Muscle layer of colon (tissue), 2 donors: ENCODE measurements at regions not wholly inside any gene's neighbourhood (a gene's known extent, or its start where the extent isn't known, plus 50 kb on each side); places are given as distances from the start of the nearest gene placed in this dataset.
"Not testable (repeated sequence)": the region's sequence is repeated elsewhere in the genome, so short reads cannot be mapped to it uniquely, and the experiment has no call there.

Experiments
- H3K27ac ChIP-seq: one replicate; pipeline ENCODE4 v1.7.0; 2013; ENCODE audit warnings: low read depth, mild to moderate bottlenecking, low read length, moderate library complexity
- H3K27me3 ChIP-seq, 2 donors: one replicate each; pipeline ENCODE4 v1.7.0; 2013; ENCODE audit warnings: low read length in 2 of 2, mild to moderate bottlenecking in 2 of 2; ENCODE audit not compliant: insufficient read depth in 2 of 2, control insufficient read depth in 1 of 2
- H3K36me3 ChIP-seq: one replicate; pipeline ENCODE4 v1.7.0; 2013; ENCODE audit warnings: mild to moderate bottlenecking, low read length; ENCODE audit not compliant: insufficient read depth
- H3K4me1 ChIP-seq: one replicate; pipeline ENCODE4 v1.7.0; 2013; ENCODE audit warnings: mild to moderate bottlenecking, low read length; ENCODE audit not compliant: insufficient read depth
- H3K4me3 ChIP-seq, 2 donors: one replicate each; pipeline ENCODE4 v1.7.0; 2013; ENCODE audit warnings: low read length in 2 of 2, low read depth in 1 of 2, mild to moderate bottlenecking in 1 of 2, moderate library complexity in 1 of 2
- H3K9ac ChIP-seq: one replicate; pipeline ENCODE4 v1.7.0; 2013; ENCODE audit warnings: low read length
- H3K9me3 ChIP-seq: one replicate; pipeline ENCODE4 v1.7.0; 2013; ENCODE audit warnings: mild to moderate bottlenecking, low read length
- donor health status: abdominal sarcoma.
- donor health status: Adenocarcinoma of cecum.

- Histone ChIP-seq H3K27ac (no peak overlapping the region), H3K9me3 (no peaks in the 10 kb centered on the region), H3K27me3 (no peaks in the 10 kb centered on the region), H3K4me1 (no peaks in the 10 kb centered on the region), H3K36me3 (no peaks in the 10 kb centered on the region), H3K9ac (no peak overlapping the region), H3K4me3 (no peak overlapping the region)
Measured at GRCh38 chr5:123950701-123951581, 439.0 kb downstream of the CSNK1G3 start.

- H3K9ac ChIP-seq, result no peak overlapping the region
- no peak overlapping the region for H3K4me3 ChIP-seq
- H3K36me3 ChIP-seq, result no peaks in the 10 kb centered on the region
- no peak overlapping the region for H3K27ac ChIP-seq
- no peaks in the 10 kb centered on the region for H3K27me3 ChIP-seq
- H3K4me1 ChIP-seq, result no peaks in the 10 kb centered on the region
- no peaks in the 10 kb centered on the region for H3K9me3 ChIP-seq
Measured at GRCh38 chr5:123949807-123950340, 437.9 kb downstream of the CSNK1G3 start.

- no peaks in the 10 kb centered on the region for H3K4me1 ChIP-seq
- no peak overlapping the region for H3K9ac ChIP-seq
- H3K36me3 ChIP-seq, result no peaks in the 10 kb centered on the region
- H3K9me3 ChIP-seq, result no peaks in the 10 kb centered on the region
- no peaks in the 10 kb centered on the region for H3K27me3 ChIP-seq
- H3K27ac ChIP-seq, result no peak overlapping the region
- no peak overlapping the region for H3K4me3 ChIP-seq
Measured at GRCh38 chr5:123949043-123949804, 437.2 kb downstream of the CSNK1G3 start.

GRCh38 chr5:123947797-123948196, 435.8 kb downstream of the CSNK1G3 start:
- H3K27me3 ChIP-seq, result no peaks in the 10 kb centered on the region
- H3K4me3 ChIP-seq, result no peak overlapping the region
- H3K9me3 ChIP-seq, result no peaks in the 10 kb centered on the region
- H3K4me1 ChIP-seq, result no peaks in the 10 kb centered on the region
- H3K9ac ChIP-seq, result no peak overlapping the region
- no peak overlapping the region for H3K27ac ChIP-seq
- H3K36me3 ChIP-seq, result no peaks in the 10 kb centered on the region

- no peak overlapping the region for H3K9ac ChIP-seq
- H3K4me1 ChIP-seq, result no peaks in the 10 kb centered on the region
- no peak overlapping the region for H3K4me3 ChIP-seq
- H3K9me3 ChIP-seq, result no peaks in the 10 kb centered on the region
- H3K27ac ChIP-seq, result no peak overlapping the region
- H3K36me3 ChIP-seq, result no peaks in the 10 kb centered on the region
- no peaks in the 10 kb centered on the region for H3K27me3 ChIP-seq
Measured at GRCh38 chr5:123945548-123945947, 433.6 kb downstream of the CSNK1G3 start.

DNA sequence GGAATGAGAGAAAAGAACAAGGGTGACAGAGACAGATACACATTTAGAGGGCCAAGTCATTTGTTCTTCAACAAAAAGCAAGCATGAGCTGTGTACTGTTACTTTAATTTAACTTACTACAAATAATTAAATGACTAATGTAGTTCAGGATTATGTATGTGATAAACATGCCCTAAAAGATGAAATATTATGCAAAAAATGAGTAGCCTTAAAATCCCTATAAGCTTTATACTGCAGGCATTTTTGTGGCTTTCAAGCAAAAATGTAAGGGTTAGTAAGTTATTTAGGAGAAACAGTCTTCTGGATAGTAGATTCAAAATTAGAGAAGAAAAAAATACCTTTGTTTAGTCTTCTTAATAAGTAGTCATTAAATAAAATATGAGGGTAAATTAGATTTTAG, 431.2 kb downstream of the CSNK1G3 start:
- no peak overlapping the region for H3K9ac ChIP-seq
- no peaks in the 10 kb centered on the region for H3K27me3 ChIP-seq
- no peaks in the 10 kb centered on the region for H3K36me3 ChIP-seq
- H3K9me3 ChIP-seq, result no peaks in the 10 kb centered on the region
- H3K4me3 ChIP-seq, result no peak overlapping the region
- H3K4me1 ChIP-seq, result no peaks in the 10 kb centered on the region
- H3K27ac ChIP-seq, result no peak overlapping the region

- H3K36me3 ChIP-seq, result no peaks in the 10 kb centered on the region
- no peak overlapping the region for H3K27ac ChIP-seq
- H3K9ac ChIP-seq, result no peak overlapping the region
- no peak overlapping the region for H3K4me3 ChIP-seq
- no peaks in the 10 kb centered on the region for H3K4me1 ChIP-seq
- H3K27me3 ChIP-seq, result no peaks in the 10 kb centered on the region
- no peaks in the 10 kb centered on the region for H3K9me3 ChIP-seq
Measured at GRCh38 chr5:123940416-123940815, 428.4 kb downstream of the CSNK1G3 start.

- H3K9me3 ChIP-seq, result no peaks in the 10 kb centered on the region
- H3K36me3 ChIP-seq, result no peaks in the 10 kb centered on the region
- no peaks in the 10 kb centered on the region for H3K4me1 ChIP-seq
- H3K27me3 ChIP-seq, result no peaks in the 10 kb centered on the region
- H3K9ac ChIP-seq, result no peak overlapping the region
- no peak overlapping the region for H3K27ac ChIP-seq
- H3K4me3 ChIP-seq, result no peak overlapping the region
Measured at GRCh38 chr5:123937230-123937629, 425.3 kb downstream of the CSNK1G3 start.

GRCh38 chr5:123936548-123936947, 424.6 kb downstream of the CSNK1G3 start:
- H3K4me1 ChIP-seq, result no peaks in the 10 kb centered on the region
- H3K36me3 ChIP-seq, result no peaks in the 10 kb centered on the region
- no peak overlapping the region for H3K9ac ChIP-seq
- no peak overlapping the region for H3K27ac ChIP-seq
- H3K9me3 ChIP-seq, result no peaks in the 10 kb centered on the region
- H3K4me3 ChIP-seq, result no peak overlapping the region
- no peaks in the 10 kb centered on the region for H3K27me3 ChIP-seq

- H3K27me3 ChIP-seq, H3K36me3 ChIP-seq, H3K4me1 ChIP-seq, H3K4me3 ChIP-seq, H3K9me3 ChIP-seq, H3K9ac ChIP-seq, H3K27ac ChIP-seq: not testable (repeated sequence)
Measured at GRCh38 chr5:123933812-123934211, 421.8 kb downstream of the CSNK1G3 start.

DNA sequence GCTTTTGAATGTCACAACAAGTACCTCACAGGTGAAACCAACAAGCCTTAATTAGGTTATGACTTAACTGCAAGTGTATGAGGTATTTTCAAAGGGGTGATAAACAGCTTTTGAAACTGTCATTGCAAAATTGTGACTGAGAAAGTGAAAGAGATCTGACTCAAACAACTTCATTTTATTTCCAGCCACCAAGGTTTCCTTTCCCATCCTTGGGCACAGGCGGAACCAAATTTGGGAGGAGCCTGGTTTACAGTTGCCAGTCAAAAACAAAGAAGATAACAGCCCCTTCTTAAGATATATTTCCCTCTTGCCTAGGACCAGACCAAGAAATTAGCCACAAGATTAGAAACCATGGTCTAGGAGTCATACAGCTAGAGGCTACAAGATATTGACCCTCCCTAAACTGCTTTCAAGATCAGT, 417.1 kb downstream of the CSNK1G3 start:
- no peak overlapping the region for H3K4me3 ChIP-seq
- H3K9ac ChIP-seq, result no peak overlapping the region
- no peaks in the 10 kb centered on the region for H3K9me3 ChIP-seq
- no peaks in the 10 kb centered on the region for H3K4me1 ChIP-seq
- no peaks in the 10 kb centered on the region for H3K27me3 ChIP-seq
- H3K27ac ChIP-seq, result no peak overlapping the region
- no peaks in the 10 kb centered on the region for H3K36me3 ChIP-seq
